Stimulated activated CD4-positive, alpha-beta T cell treated with anti-CD3 and anti-CD28 coated beads, Interleukin-4, amount 100 ng/mL, for 1 hour (primary cell): ENCODE measurements at regions not wholly inside any gene's neighbourhood (a gene's known extent, or its start where the extent isn't known, plus 50 kb on each side); places are given as distances from the start of the nearest gene placed in this dataset.
A peak's percentile ranks its signal among the peaks of the same experiment; 100 is the strongest.

Source experiments
- DNase-seq: peaks from one replicate; pipeline ENCODE4 v3.0.0-alpha.2; 2020

DNA sequence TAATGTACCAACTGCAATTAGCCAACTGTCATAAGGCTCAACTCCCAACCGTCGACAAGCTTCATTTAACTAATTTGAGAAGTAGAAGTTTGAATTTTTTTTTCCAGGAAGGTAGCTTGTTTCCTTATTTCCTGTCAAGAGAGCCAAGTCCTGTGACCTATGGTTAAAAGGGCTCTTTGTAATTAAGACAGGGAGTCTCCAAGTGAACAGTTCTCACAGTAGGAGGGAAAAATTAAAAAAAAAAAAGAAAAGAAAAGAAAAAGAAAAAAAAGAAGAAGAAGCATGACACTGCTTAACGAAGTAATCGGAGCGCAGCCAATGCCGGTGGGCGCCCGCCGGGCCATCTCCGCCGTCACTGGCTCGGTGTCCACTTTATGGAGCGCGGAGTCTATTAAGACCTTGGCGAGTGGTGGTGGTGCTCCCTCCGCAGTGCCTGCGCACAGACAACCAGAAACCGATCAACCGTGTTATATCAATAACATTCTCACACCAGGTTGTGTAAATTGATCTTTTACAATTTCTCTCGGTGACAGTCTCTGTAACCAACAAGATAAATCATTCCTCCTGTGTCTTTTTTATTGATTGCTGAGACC, 197.2 kb upstream of the POU3F3 start:
- no peak for DNase-seq

DNA sequence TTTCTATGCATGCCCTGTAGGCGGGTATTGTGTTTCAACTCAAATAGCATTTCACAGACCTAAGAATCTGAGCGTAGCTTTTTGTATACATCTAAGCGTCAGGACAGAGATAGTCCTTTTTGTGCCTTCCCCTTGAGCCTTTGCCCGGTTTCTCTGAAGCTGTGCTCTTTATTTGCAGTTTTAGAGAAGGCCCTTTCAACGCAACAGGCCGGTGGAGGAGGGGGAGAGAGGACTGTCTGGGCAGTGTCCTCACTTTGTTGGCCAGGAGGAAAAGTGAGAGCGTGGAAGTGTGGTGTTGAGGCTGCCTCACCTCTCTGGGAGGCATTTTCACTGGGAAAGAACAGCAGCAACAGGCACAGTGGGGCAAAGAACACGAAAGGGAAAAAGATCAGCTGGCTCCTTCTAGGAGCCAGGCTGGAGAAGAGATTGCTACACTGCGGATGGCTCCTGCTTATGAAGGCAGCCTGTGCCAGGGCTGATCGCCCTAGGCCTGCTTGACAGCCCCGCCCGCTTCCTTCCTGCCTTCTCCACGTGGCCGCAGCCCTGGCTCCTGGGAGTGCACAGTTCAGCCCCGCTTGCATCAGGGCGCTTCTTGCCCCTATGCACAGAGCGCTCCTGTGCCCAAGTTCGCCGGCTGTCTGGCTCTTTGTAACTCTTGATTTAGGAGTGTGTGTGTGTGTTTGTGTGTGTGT, 195.6 kb upstream of the POU3F3 start:
- no peak for DNase-seq

DNA sequence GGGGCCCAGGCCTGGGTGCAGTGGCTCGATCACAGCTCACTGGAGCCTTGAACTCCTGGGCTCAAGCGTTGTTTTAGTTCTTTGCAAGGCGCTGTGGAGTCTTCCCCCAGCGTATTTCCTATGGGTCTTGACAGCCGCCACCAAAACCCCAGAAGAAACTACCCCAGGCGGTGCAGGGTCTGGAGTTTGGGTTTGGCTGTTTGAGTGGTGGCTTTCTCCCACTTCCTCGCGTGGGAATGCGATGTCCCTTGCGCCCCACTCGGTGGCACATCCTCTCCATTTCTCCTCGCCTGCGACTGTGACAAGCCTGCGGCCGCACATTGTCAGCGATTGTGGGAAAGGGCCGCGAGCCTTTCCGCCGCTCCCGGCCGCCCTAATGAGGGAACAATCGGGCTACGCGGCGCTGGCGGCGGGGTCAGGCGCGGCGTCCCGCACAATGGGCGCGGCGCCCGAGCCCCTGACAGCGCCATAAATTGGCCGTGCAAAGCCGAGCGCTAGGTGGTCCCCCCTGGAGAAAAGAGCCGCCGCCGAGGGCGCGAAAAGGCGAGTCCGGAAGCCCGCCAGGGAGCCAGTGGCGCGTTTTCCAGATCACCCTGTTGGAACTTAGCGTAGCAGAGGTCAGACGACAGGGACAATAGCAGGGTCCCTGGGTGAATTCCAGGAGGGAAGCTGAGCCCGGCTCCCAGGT, 194.9 kb upstream of the POU3F3 start:
- DNase-seq, result no peak

DNA sequence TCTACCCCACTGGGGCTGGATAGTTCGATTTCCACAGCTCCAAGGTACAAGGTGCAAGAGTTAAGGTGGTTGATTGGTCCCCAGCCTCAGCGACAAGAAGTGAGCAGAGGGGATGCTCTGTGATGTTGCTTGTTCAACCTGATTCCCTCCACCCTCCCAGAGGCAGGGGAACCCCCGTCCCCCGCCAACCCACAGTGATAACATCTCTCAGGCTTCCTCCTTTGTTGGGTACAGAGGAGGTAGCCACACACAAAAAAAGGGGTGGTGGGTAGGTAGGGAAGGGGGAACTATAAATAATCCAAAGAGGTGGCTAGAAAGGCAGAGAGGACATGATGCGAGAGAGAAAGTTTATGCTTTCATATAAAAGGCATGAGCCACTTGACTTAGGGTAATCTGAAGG, 192.9 kb upstream of the POU3F3 start:
- no peak for DNase-seq

DNA sequence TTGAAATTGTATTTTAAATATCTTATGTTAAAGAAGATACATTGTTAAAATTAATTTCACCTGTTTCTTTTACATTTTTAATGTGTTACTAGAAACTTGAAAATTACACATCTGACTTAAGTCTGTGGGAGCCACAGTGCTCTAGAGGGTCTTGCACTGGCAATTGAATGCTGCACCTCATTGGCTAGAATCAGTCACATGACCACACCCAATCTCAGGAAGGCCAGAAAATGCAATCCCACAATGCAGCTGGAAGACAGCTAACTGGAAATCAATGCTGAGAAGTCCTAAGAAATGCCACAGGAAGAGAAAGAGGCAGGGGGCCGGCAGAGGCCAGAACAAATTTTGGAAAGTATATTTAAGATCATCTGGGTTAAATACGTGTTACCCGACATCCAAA, 189.2 kb upstream of the POU3F3 start:
- no peak for DNase-seq

DNA sequence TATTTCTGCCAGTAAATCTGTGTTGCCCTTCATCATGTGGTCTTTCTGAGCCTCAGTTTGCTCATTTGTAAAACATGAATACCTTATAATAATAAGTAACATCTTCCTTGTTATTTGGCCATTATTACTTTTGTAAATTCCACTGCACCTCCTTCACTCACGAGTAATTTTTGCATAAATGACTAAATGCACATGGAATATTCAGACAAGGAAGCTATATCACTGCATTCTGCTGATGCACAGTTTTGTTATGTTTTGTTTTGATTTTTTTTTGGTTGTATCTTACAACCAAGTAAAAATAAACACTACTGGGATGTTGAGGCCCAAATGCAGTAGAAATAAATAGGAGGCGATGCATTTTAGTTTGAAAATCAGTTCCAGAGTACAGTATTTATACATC, 185.3 kb upstream of the POU3F3 start:
- no peak for DNase-seq

DNA sequence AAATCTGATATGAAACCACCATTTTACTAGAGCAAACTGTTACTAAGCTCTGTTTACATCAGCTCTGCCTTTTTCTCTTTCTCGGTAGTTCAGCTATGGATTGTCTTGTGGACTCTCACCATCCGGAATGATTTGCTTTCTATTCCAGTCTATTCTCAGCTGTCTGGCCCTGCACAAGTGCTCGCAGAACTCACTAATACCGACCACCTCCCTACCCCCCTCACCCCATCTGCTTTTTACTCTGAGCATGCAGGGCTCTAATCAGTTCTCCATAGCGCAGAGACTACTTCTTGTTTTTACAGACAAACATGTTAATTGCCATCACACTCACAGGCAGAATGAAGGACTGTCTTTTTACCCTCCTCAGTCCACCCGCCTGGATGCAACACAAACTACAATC, 180.7 kb upstream of the POU3F3 start:
- DNase-seq, result no peak

DNA sequence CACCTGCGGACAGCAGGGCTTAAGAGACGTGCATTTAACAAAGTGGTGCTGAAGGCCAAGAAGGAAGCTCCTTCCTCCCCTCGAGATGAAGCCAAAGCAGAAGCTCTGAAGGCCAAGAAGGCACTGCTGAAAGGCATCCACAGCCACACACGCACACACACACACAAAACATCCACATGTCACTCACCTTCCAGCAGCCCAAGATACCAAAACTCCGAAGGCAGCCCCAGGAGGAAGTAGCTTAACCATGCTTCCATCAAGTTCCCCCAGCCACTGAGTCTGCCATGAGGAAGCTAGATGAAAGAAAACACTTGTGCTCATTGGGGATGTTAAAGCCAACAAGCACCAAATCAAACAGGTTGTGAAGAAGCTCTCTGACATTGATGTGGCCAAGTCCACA, 175.7 kb upstream of the POU3F3 start:
- no peak for DNase-seq

DNA sequence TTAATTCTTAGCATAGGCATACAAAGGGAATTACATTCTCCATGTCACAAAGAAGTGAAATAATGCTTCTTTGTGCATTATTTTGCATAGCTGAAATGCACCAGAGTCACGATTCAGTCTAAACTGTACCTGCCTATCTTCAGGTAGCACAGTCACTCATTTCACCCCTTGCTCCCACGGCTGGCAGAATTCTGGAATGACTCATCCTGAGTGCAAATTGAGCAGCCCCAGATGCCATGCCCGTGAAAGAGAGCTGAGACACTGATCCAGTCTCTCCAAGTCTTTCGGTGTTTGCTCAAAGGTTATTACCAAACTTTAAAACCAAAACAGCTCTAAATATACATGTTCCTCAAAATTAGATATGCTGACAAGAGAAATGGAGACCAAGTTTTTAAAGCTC, 168.3 kb upstream of the POU3F3 start:
- DNase-seq, result no peak

DNA sequence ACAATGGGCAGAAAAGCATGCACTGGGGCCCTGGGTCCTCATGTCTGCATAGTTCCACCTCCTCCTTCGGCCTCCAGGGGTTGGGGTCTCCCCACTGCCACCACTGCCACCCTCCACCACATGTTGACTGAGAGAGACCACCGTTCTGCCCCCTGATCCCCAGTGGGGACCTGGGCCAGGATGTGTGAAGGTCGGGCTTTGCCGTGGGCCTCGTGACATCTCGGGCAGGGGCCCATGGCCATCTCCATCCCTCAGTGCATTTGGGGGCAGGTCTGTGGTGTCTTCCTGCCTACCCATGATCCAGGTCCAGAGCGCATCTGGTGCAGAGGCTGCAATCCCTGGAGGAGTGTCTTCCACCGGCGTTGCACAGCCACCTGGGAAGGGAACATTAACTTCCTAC, 166.8 kb upstream of the POU3F3 start:
- no peak for DNase-seq

DNA sequence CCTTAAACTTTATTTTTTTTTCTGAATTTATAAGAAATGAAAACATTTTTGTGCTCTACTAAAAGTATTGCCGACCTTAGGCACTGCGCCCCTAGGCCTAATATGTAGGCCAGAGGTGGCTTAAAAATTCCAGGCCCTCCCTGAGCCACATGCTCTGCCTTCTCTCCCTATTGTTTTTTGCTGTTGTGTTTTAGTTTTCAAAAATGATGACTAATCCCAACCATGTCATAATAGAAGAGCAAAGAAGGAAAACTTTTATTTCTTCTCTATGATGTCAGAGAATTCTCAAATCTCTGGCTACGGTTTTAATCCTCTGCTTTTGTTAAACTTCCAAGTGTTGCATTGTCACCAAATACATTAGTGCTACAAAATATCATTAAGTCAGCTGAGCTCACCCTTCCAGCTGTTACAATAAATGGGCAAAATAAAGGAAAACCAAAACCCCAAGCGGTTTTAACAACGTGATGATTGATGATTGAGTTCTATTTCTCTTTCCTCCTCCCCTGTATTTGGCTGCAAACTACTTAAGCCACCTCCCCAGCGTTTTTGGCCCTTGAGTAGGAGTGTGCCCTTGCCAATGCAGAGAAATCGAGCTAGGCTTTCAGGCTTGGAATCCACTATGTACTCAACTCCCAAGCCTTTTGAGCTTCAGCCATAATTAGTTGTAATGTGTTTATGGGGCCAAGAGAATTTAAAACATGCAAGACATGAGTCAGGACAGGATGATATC, 163.5 kb upstream of the POU3F3 start:
- DNase-seq, result no peak

DNA sequence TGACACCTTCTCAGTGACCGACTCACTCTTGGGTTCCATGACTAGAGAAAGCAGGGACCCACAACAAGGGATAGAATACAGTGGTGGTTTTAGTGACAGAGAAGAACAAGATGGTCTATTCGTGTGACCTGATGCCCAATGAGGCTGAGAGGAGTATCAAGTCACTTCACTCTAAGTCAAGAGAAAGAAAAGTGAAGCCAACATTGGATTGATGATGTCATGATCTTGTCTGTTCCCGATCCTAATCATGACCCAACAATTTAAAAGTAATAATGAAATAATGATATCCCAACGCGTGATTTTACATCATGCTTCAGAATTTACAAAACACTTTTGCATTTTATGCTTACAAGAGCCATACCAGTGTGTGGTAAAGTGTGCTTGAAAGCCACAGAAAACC, 155.6 kb upstream of the POU3F3 start:
- no peak for DNase-seq

DNA sequence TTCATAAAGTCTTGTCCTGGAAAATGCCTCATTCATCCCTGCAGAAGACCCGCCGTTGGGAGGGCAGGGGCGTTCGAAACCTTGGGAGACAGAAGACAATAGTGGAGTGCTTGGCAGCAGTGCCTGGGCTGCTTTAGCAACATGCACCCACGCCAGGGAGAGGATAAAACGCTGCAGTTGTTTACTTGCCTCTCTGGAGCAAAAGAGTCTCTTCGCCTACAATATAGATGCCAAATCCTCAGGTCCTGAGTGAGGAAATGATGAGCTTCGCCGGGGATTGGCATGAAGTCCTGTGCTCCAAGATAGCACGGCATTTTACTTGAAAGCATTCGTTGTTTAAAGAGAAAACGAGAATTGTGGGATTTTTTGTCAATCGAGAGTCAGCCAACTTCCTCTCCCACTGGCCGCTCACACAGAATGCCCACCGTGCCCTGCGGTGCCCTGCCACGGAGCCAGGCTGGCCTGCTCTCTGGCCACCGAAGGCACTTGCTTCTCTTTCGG, 152.5 kb upstream of the POU3F3 start:
- no peak for DNase-seq

DNA sequence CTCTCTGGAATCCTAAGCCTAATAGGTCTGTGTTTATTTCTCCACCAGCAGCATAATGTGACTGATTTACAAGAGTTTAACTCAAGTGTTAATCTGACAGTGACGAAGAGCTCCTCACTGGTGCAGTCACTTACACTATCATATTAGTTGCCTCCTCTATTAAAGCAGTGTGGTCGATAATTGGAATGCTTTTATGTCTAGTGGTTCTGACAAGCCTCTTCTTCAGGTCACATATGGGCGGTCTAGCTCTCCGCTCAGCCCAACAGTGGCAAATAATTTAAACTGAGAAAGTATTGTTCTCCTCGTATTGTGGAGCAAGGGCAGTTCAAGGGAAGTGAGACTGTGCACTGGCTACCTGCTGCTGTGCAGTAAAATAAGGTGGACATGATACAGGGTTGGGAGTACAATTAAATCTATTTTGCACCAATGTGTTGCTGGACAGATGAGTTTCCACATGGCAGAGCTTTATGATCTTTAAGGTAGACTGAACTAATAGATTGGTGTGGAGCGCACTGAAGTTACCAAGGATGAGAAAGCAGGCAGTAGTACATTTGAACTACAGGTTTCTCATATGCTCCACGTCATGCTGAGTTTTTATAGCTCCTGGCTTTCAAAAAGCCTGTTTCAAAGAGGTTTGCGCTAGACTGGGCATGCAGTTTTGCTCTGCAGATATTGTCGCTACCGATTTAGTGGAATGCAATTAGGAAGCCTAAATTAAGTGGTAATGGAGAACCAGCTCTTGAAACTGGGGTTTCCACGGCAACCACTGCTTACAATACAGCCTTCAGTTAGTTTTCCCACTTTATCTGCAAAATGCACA, 151.7 kb upstream of the POU3F3 start:
- no peak for DNase-seq

DNA sequence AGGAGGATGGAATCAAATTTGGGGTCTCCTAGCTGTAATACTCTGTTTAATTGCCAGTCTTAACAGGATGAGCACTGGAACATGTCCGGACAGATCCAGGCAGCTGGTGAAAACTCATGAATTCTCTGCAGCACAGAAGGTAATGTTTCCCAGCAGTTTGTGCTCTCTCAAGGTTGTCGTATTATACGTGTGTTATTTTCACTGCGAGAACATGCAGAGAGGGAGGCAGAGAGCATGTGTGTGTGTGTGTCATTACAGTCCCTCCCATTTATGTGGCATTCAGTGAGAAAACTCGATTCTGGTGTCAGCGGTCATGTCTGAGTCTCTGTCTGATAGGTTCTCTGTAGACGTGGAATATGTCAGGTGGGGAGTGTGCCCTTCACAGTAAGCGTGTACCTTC, 150.2 kb upstream of the POU3F3 start:
- no peak for DNase-seq

DNA sequence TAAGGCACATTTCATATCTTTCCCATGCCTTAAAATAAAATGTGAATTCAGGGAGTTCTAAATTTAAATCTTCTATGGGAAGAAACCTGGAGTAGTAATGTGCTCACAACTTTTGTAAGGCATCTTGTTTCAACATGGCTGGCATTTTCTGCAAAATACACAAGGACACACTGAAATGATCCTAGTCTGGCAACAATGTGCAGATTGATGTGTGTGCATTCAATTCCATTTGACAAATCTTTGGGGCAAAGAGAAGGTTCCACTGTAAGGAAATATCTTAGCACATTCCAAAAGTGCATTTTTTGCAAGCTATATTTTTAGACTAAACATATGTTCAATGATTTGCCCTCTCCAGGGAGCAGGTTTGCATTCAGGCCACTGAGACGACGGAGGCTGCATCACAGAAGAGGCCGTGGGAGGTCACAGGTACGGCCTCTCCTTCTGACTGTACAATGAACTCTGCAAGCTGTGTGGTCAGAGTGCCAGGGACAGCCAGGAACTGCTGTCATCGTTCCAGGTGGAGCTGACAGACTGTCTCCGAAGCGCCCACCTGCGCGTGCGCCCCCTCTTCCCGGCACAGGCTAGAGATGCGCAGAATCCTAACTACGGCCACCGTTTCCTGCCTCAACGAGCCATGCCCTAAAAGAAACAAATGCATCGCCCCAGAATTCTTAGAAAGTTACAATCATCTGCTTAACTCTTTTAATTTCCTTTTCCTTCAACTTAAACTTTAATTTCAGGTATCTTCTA, 149.2 kb upstream of the POU3F3 start:
- DNase-seq, result no peak

DNA sequence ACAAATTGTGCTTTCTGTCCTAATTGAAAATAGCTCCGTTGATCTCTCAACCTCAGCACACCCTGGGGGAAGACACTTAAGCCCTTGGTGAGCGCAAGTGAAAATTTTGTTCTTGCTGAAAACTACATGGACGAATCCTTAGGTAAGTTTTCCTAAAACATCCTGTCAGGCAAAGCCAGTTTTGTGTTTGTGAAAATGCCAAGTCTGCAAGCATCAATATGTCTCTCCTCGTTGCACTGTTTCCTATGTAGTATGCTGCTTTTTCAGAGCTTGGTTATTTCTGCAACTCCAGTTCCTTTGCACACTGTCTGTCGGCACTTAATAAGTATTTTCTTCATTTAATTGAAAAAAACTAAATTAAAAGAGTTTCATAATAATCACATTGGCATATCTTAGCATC, 146.9 kb upstream of the POU3F3 start:
- no peak for DNase-seq

DNA sequence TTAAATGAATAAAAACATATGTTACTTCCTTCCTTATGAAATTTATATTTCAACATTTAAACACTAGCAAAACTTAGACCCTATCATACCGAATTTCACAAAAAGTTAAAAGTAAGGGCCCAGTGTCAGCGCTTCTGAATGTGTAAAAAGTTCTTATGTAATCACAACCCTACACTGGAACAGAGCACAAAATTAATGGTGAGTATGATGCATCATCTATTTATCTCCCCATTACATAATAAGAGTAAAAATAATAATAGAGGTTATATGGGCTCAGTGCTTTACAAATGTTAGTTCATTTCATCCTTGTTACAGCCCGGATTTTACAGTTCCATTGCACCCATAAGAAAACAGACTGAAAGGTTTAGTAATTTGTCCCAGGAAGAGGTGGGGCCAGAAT, 144.9 kb upstream of the POU3F3 start:
- DNase-seq, result no peak

DNA sequence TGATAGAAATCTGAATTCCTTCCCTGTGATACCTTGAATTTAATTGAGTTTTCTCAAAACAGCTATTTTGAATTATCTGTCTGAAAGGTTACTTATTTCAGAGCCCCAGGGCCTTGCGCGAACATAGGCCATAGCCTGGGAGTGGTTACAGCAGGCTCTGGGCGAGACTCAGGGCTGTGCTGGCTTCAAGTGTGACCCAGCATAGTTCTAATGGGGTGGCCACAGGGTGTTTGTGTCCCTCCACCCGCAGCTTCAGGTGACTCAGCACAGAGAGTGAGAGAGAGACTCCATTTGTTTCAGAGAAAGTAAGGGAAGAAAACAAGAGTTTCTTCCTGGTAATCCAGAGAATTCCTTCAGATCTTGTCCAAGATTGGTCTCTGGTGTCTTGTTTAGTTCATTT, 137.9 kb upstream of the POU3F3 start:
- DNase-seq, result no peak

DNA sequence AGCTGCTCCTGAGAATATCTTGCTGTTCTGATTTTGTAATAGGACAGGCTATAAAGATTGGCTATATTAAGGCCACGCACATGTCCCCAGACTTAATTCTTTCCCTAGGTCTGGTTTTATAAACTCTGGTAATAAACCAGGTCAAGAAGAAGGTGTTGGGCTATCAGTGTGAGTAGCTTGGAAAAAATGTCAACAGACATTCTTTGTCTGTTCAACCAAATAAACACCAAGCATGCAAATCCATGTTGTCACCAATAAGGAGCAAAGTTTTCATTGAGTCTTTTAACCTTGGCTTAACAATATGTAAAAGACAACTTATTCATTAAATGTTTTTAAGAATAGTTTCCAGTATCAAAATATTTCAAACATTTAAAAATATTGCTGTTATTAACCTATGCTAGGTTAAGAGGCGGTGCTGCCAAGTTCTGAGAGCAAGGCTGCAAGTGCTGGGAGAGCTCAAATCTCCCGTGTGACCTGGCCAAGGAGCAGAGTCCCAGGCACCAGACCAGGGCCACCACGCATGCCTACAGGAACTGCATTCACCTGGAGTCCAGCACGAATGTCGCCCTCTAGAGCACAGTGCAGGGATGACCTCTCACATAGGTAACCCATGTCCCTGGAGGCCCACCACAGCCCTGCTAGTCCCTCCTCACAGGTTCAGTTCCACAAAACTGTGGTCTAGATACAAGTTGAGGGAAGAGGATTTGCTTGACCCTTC, 120.5 kb upstream of the POU3F3 start:
- peak; percentile 5 for DNase-seq

DNA sequence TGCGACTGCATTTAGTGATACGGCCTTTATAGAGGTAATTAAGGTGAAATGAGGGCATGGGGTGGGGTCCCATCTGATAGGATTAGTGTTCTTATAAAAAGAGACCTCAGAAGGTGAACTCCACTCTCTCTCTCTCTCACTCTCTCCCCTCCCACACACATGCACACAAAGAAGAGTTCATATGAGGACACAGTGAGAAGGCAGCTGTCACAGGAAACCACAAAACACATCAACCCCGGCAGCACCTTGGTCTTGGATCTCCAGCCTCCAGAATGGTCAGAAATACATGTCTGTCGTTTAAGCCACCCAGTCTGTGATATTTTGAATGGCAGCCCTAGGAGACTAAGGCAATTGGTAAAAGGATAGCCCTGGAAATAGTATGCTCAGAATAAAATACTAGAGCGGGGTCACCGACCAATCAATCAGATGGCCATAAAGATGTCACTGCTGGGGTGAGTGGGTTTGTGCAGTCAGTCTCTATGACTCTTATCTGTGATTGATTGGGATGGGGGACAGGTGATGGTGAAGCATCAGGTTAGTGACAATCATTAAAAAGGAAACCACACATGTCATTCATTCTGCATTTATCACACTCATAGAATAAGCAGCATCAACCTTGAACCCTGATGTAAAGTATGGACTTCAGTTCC, 118.9 kb upstream of the POU3F3 start:
- DNase-seq, result no peak
